ENCODE measurements at regions not wholly inside any gene's neighbourhood (a gene's known extent, or its start where the extent isn't known, plus 50 kb on each side); places are given as distances from the start of the nearest gene placed in this dataset.

GRCh38 chr12:98341732-98342131 lies 173.7 kb upstream of the TMPO start:
- TF ChIP-seq FOXP2 (optimal IDR thresholded peaks at IDR 0.05; ENCODE audit: control extremely low read depth, extremely low read length, insufficient read depth) (no peak), EZH2 (IDR thresholded peaks at IDR 0.05) (no peak), POLR2AphosphoS5 (IDR thresholded peaks at IDR 0.05; ENCODE audit: borderline replicate concordance, low read depth, low read length) (no peak)

All from SK-N-MC (cell line).